PC-3 (cell line): ENCODE measurements at regions not wholly inside any gene's neighbourhood (a gene's known extent, or its start where the extent isn't known, plus 50 kb on each side); places are given as distances from the start of the nearest gene placed in this dataset.
"Not testable (repeated sequence)": the region's sequence is repeated elsewhere in the genome, so short reads cannot be mapped to it uniquely, and the experiment has no call there.

ENCODE experiments used
- ATAC-seq: fragments of 200-7000 bp; cut with Tn5 transposase; 2 replicates; pipeline ENCODE4 v1.9.1; 2020; ENCODE audit warnings: mild to moderate bottlenecking, moderate library complexity
- BruUV-seq: library from RNA; stranded (reverse); fragments of 400-500 nt; replicated peaks from 2 replicates; lab custom pipeline; 2021; lab: Mats Ljungman, UMichigan
- CTCF ChIA-PET: fragments of 300-600 bp; sonication (Branson Sonifier 250); formaldehyde crosslinking; loops from one replicate; lab custom pipeline; 2022; ENCODE audit warnings: antibody characterized with exemption; lab: Charles Lee
- POLR2A ChIA-PET: fragments of 300-600 bp; sonication (Branson Sonifier 250); formaldehyde crosslinking; loops from one replicate; lab custom pipeline; 2022; ENCODE audit warnings: antibody characterized with exemption; ENCODE audit not compliant: unreplicated experiment; lab: Charles Lee
- DNase-seq: peaks from one replicate; pipeline ENCODE4 v3.0.0-alpha.2; 2015
- H2AFZ ChIP-seq: fragments of 300-600 bp; sonication (generic); 2 replicates; pipeline ENCODE4 v1.6.0; 2016; ENCODE audit warnings: antibody characterized with exemption, low read length
- H3F3A ChIP-seq: fragments of 300-600 bp; sonication (generic); one replicate; pipeline ENCODE4 v1.6.0; 2017; ENCODE audit warnings: antibody characterized with exemption, low read length, control low read depth, mild to moderate bottlenecking; ENCODE audit not compliant: unreplicated experiment
- H3K27ac ChIP-seq: fragments of 300-600 bp; sonication (generic); 2 replicates; pipeline ENCODE4 v1.5.1; 2016; ENCODE audit warnings: mild to moderate bottlenecking, low read length
- H3K27me3 ChIP-seq: fragments of 300-600 bp; sonication (generic); 2 replicates; pipeline ENCODE4 v1.6.1; 2016; ENCODE audit warnings: low read length, mixed read lengths
- H3K36me3 ChIP-seq: fragments of 300-600 bp; sonication (generic); 2 replicates; pipeline ENCODE4 v1.6.1; 2016; ENCODE audit warnings: low read depth, mixed run types, low read length, mixed read lengths
- H3K4me1 ChIP-seq: fragments of 300-600 bp; sonication (generic); 2 replicates; pipeline ENCODE4 v1.5.1; 2016; ENCODE audit warnings: low read length; ENCODE audit not compliant: insufficient read depth
- H3K4me2 ChIP-seq: fragments of 300-600 bp; sonication (generic); 2 replicates; pipeline ENCODE4 v1.6.0; 2016; ENCODE audit warnings: low read length
- H3K4me3 ChIP-seq: fragments of 300-600 bp; sonication (generic); 2 replicates; pipeline ENCODE4 v1.5.1; 2016; ENCODE audit warnings: mild to moderate bottlenecking, low read length, mixed read lengths
- H3K79me2 ChIP-seq: fragments of 300-600 bp; sonication (generic); 2 replicates; pipeline ENCODE4 v1.6.1; 2017; ENCODE audit warnings: low read length, mixed read lengths
- H3K9ac ChIP-seq: fragments of 300-600 bp; sonication (generic); 2 replicates; pipeline ENCODE4 v1.6.0; 2016; ENCODE audit warnings: mild to moderate bottlenecking, low read length
- H3K9me2 ChIP-seq: fragments of 300-600 bp; sonication (generic); replicated peaks from 2 replicates; pipeline ENCODE4 v1.6.1; 2016; ENCODE audit warnings: mixed run types, low read length, mixed read lengths
- H3K9me3 ChIP-seq: fragments of 300-600 bp; sonication (generic); 2 replicates; pipeline ENCODE4 v1.6.1; 2016; ENCODE audit warnings: low read length, mixed read lengths
- H4K20me1 ChIP-seq: fragments of 300-600 bp; sonication (generic); 2 replicates; pipeline ENCODE4 v1.6.1; 2016; ENCODE audit warnings: low read length, mixed read lengths
- EZH2 ChIP-seq: fragments of 300-600 bp; sonication (generic); IDR thresholded peaks from one replicate; pipeline ENCODE4 v1.6.1; 2017; ENCODE audit warnings: antibody characterized with exemption, mild to moderate bottlenecking, low read length; ENCODE audit not compliant: unreplicated experiment
- EZH2phosphoT487 ChIP-seq: fragments of 300-600 bp; sonication (generic); IDR thresholded peaks from 2 replicates; pipeline ENCODE4 v1.6.1; 2018; ENCODE audit warnings: mild to moderate bottlenecking, antibody characterized with exemption, low read length, borderline replicate concordance
- intact Hi-C: fragments of 100-400 bp; cut with micrococcal nuclease; formaldehyde crosslinking; loops from 2 replicates; pipeline ENCODE4 v1.9.0; 2023
- TF ChIP-seq, protein P1 (sequence below): fragments of 300-600 bp; sonication (generic); conservative IDR thresholded peaks from 2 replicates; pipeline ENCODE4 v1.5.1; 2017; ENCODE audit warnings: antibody characterized with exemption, low read depth, mild to moderate bottlenecking, low read length

- Histone ChIP-seq H3K9ac (no peak overlapping the region), H3K9me3 (no peaks in the 10 kb centered on the region), H3K27me3 (no peaks in the 10 kb centered on the region), H4K20me1 (no peaks in the 10 kb centered on the region), H3K36me3 (no peaks in the 10 kb centered on the region), H3K9me2 (no peaks in the 10 kb centered on the region), H3K4me2 (no peak overlapping the region), H3F3A (no peaks in the 10 kb centered on the region), H2AFZ (no peak overlapping the region), H3K4me3 (no peak overlapping the region), H3K79me2 (no peaks in the 10 kb centered on the region), H3K4me1 (no peaks in the 10 kb centered on the region), H3K27ac (no peak overlapping the region)
- ChIA-PET CTCF (no interaction called here), POLR2A (no interaction called here)
- ATAC-seq (no peak), DNase-seq (no peak)
- intact Hi-C loops, result no loop called here
- no TSS peak for BruUV-seq
- no peak for TF ChIP-seq EZH2
- TF ChIP-seq, protein P1, sequence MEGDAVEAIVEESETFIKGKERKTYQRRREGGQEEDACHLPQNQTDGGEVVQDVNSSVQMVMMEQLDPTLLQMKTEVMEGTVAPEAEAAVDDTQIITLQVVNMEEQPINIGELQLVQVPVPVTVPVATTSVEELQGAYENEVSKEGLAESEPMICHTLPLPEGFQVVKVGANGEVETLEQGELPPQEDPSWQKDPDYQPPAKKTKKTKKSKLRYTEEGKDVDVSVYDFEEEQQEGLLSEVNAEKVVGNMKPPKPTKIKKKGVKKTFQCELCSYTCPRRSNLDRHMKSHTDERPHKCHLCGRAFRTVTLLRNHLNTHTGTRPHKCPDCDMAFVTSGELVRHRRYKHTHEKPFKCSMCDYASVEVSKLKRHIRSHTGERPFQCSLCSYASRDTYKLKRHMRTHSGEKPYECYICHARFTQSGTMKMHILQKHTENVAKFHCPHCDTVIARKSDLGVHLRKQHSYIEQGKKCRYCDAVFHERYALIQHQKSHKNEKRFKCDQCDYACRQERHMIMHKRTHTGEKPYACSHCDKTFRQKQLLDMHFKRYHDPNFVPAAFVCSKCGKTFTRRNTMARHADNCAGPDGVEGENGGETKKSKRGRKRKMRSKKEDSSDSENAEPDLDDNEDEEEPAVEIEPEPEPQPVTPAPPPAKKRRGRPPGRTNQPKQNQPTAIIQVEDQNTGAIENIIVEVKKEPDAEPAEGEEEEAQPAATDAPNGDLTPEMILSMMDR, result no peak
- no peak for TF ChIP-seq EZH2phosphoT487
Measured at GRCh38 chr5:75869891-75870290, 152.7 kb upstream of the POC5 start.

GRCh38 chr5:75862872-75863271, 145.6 kb upstream of the POC5 start:
- ChIA-PET POLR2A (no interaction called here), CTCF (no interaction called here)
- no peak for DNase-seq
- Histone ChIP-seq H4K20me1 (no peaks in the 10 kb centered on the region), H3K4me2 (no peak overlapping the region), H3K9me2 (no peaks in the 10 kb centered on the region), H3K9me3 (no peaks in the 10 kb centered on the region), H3K79me2 (no peaks in the 10 kb centered on the region), H3K4me1 (no peaks in the 10 kb centered on the region), H3F3A (no peaks in the 10 kb centered on the region), H3K4me3 (no peak overlapping the region), H3K36me3 (no peaks in the 10 kb centered on the region), H3K27ac (no peak overlapping the region), H2AFZ (no peak overlapping the region), H3K27me3 (peaks cover 11% of the 10 kb centered on the region; the same call in 1 of the 2 replicates), H3K9ac (no peak overlapping the region)
- no peak for TF ChIP-seq EZH2
- TF ChIP-seq, protein P1, result no peak
- TF ChIP-seq EZH2phosphoT487, result no peak
- BruUV-seq, result no TSS peak
- no peak for ATAC-seq
- intact Hi-C loops, result no loop called here

DNA sequence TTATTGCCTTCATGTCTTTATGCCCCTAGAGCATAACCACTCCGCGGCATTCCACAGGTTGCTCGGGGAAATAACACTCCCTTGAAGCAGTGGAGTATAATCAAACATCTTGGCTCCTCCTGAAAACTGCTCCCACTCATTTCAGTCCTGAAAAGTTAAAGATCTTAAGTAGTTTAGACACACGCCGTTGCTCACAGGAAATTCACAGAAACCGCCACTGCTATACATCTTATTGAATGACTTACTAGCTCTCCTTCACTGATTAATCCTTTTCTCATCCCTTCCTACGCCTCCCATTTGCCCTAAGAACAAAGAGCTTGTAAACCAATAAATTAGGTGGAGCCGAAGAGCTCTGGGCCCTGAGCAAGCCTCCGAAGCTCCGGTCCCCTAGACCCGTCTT, 142.4 kb upstream of the POC5 start:
- H2AFZ ChIP-seq, H3K79me2 ChIP-seq, POLR2A ChIA-PET, DNase-seq, H3K4me3 ChIP-seq, H3K9ac ChIP-seq, H3K4me1 ChIP-seq, CTCF ChIA-PET, H3K4me2 ChIP-seq, H3K9me2 ChIP-seq, H3K36me3 ChIP-seq, H3K27ac ChIP-seq, H3F3A ChIP-seq, H4K20me1 ChIP-seq, BruUV-seq, H3K9me3 ChIP-seq, ATAC-seq, intact Hi-C loops: not testable (repeated sequence)
- peaks cover 11% of the 10 kb centered on the region; the same call in 1 of the 2 replicates for H3K27me3 ChIP-seq
